ENCODE measurements at regions not wholly inside any gene's neighbourhood (a gene's known extent, or its start where the extent isn't known, plus 50 kb on each side); places are given as distances from the start of the nearest gene placed in this dataset.

DNA sequence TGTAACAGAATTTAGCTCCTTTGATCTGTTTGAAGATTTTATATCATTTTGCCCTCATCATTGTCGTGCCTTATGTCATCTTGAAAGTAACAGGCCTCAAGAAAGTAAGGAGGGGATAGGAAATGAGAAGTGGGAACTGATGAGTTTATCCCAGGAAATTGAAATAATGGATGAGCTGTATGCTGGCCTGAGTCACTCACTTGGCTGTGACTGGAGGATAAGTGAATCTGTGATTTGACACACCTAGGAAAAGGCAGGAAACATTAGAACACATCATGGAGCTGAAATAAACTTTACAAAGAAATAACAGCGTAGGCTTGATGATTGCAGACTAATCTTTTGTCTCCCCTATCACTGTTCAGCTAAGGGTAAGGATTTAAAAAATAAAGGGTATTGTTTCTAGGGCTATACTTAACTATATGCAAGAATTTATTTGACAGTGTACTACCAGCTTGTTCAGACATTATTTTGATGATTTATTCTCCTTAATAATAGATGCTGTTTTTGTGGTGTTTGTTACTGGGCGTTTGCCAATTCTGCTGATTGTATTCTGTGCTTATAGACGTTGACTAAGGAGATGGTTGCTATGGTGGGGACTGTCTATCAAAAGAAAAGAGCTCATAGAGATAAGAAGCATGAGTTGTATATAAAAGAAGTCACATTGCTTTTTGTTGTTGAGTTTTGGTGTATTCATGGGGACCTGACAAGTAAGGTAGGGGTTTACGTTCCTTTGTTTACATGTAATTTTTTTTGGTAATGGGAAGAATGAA, 105.6 kb upstream of the ROPN1 start:
- intact Hi-C loops (cut with DNase I; ENCODE audit: low total_unique reads), result no loop called here
- WGBS, 2 donors, result 55 to 61% methylated on average over 5 of the region's 5 CpGs
- H3K4me3 ChIP-seq (ENCODE audit: low read depth, poor library complexity, severe bottlenecking), result no peak overlapping the region
- DNase-seq (ENCODE audit: low spot score in 2 of 2), result no peak
- TF ChIP-seq, protein P1, sequence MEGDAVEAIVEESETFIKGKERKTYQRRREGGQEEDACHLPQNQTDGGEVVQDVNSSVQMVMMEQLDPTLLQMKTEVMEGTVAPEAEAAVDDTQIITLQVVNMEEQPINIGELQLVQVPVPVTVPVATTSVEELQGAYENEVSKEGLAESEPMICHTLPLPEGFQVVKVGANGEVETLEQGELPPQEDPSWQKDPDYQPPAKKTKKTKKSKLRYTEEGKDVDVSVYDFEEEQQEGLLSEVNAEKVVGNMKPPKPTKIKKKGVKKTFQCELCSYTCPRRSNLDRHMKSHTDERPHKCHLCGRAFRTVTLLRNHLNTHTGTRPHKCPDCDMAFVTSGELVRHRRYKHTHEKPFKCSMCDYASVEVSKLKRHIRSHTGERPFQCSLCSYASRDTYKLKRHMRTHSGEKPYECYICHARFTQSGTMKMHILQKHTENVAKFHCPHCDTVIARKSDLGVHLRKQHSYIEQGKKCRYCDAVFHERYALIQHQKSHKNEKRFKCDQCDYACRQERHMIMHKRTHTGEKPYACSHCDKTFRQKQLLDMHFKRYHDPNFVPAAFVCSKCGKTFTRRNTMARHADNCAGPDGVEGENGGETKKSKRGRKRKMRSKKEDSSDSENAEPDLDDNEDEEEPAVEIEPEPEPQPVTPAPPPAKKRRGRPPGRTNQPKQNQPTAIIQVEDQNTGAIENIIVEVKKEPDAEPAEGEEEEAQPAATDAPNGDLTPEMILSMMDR (IDR thresholded peaks at IDR 0.05), result no peak
- TF ChIP-seq POLR2A (IDR thresholded peaks at IDR 0.05), result no peak

DNA sequence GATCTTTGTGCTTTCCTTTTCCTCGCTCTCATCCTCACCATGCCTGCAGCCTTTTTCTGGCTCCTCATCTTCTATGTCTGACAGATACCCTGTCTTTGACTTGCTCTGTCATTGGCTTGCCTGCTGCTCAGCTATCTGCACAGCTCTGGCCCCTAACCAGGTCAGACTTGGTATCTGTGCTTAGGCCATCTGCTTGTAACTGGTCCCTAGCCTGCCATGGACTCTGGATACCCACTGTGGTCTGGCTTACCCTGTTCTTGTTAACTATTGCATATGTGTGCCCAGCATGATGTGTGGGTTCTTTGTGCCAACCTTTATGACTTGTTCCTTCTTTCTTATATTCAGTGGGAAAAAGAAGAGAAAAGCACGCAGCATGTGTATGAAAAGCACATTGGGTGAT, 109.7 kb upstream of the ROPN1 start:
- TF ChIP-seq POLR2A (IDR thresholded peaks at IDR 0.05), result no peak
- TF ChIP-seq, protein P1 (IDR thresholded peaks at IDR 0.05), result no peak
- intact Hi-C loops (cut with DNase I; ENCODE audit: low total_unique reads), result no loop called here
- no peak for DNase-seq (ENCODE audit: low spot score in 2 of 2)
- 95 to 97% methylated on average over 2 of the region's 2 CpGs for WGBS, 2 donors
- H3K4me3 ChIP-seq (ENCODE audit: low read depth, poor library complexity, severe bottlenecking), result no peak overlapping the region

DNA sequence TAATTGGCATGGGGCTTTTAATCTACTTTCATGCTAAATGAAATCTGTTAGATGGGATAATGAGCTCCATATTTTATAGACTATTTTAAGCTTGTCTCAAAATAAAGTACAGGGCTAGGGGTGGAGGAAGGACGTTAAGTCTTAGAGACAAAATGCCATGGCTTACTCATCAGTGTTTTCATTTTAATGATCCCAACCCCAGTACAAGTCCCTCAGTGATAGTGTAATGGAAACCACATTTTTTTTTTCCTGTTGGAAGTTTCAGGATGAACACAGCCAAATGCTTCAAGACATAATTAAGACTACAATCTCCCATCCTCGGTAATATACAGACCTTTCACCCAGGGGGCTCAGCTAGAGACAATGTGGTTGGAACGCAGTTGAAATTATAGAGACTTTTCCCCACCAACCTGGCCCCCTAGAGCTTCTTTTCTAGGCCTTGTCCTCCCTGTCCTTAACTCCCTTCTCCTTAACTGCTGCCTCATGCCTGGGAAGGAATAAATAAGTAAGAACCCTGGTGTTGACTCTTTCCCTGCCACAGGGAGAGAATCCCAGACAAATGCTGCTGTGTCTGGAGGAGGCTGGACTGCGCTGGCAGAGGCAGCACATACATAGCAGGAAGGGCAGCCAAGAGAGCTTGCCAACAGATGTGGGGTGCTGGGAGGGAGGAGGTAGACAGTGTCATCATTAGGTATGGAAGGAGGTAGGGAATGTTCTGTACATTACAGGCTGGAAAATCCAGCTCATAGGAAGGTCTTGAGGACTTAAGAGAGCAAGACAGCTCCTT, 115.4 kb upstream of the ROPN1 start:
- WGBS, 2 donors, result 36 to 38% methylated on average over 4 of the region's 4 CpGs
- no peak overlapping the region for H3K4me3 ChIP-seq (ENCODE audit: low read depth, poor library complexity, severe bottlenecking)
- TF ChIP-seq, protein P1 (IDR thresholded peaks at IDR 0.05), result no peak
- TF ChIP-seq POLR2A (IDR thresholded peaks at IDR 0.05), result no peak
- intact Hi-C loops (cut with DNase I; ENCODE audit: low total_unique reads), result no loop called here
- DNase-seq (ENCODE audit: low spot score in 2 of 2), result no peak

DNA sequence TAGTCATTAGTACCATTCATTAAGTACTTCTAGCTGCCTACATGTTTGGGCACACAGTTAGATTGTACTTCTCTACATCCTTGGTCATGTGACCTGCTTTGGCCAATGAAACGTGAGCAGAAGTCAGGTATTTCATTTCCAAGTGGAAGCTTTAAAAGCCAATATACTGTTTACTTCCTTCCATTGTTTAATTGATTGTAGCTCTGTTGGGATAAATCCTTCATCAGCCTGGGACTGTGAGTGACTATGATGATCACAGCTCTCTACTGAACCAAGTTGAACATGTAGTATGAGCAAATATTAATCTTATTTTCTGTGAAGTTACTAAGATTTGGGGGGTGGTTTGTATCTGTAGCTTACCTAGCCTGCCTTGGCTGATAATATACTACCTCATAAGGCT, 116.5 kb upstream of the ROPN1 start:
- H3K4me3 ChIP-seq (ENCODE audit: low read depth, poor library complexity, severe bottlenecking), result no peak overlapping the region
- intact Hi-C loops (cut with DNase I; ENCODE audit: low total_unique reads), result no loop called here
- TF ChIP-seq, protein P1 (IDR thresholded peaks at IDR 0.05), result no peak
- no peak for TF ChIP-seq POLR2A (IDR thresholded peaks at IDR 0.05)
- WGBS, 2 donors, result 62 to 78% methylated on average over 1 of the region's 1 CpG
- DNase-seq (ENCODE audit: low spot score in 2 of 2), result no peak

DNA sequence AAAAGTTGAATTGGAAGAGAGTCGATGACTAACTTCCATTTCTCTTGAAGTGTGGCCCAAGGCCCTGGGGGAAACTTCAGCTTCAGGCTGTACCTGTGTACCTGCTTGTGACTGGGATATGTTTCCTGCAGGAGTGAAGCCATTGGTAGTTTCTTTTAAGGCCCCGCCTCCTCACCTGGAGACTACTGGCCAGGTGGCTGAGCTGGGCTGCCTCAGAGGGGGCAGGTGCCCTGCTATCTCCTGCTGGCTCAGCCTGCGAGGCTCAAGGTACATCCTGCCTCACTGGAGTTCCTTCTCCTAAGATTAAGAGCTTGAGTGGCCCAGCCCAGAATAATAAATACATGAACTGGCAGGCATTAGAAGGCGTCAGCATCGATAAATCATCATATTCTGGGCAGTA, 121.6 kb upstream of the ROPN1 start:
- no peak for DNase-seq (ENCODE audit: low spot score in 2 of 2)
- no peak overlapping the region for H3K4me3 ChIP-seq (ENCODE audit: low read depth, poor library complexity, severe bottlenecking)
- TF ChIP-seq, protein P1 (IDR thresholded peaks at IDR 0.05), result no peak
- no peak for TF ChIP-seq POLR2A (IDR thresholded peaks at IDR 0.05)
- intact Hi-C loops (cut with DNase I; ENCODE audit: low total_unique reads), result no loop called here
- 88 to 91% methylated on average over 5 of the region's 5 CpGs for WGBS, 2 donors
